ENCODE measurements at regions not wholly inside any gene's neighbourhood (a gene's known extent, or its start where the extent isn't known, plus 50 kb on each side); places are given as distances from the start of the nearest gene placed in this dataset.
"Not testable (repeated sequence)": the region's sequence is repeated elsewhere in the genome, so short reads cannot be mapped to it uniquely, and the experiment has no call there.

DNA sequence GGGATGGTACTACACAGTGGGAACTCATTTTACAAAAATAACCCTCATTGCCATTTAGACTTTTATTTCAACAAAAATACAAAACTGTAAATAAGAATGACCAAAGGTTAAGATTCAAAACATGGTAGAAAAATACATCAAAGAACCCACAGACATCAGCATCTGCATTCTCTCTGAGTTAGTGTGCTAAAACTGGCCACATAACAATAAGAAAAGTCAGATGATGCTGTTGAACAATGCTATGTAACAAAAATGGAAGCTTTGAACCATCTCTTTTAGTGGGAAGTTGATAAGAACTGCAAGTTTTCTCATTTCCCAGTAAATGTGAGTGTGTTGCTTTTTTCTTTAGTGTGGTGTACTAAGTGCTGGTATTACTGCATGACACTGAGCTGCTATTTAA lies 888.4 kb upstream of the EPHA5 start:
- Histone ChIP-seq H3K36me3 (no peaks in the 10 kb centered on the region), H3K9me3 (no peaks in the 10 kb centered on the region), H3K27ac (no peak overlapping the region), H3K4me3 (no peak overlapping the region), H3K4me1 (no peaks in the 10 kb centered on the region), H3K27me3 (no peaks in the 10 kb centered on the region)
- TF ChIP-seq POLR2A (IDR thresholded peaks at IDR 0.05) (no peak), POLR2AphosphoS5 (IDR thresholded peaks at IDR 0.05) (no peak), EP300 (IDR thresholded peaks at IDR 0.05) (no peak)
- TF ChIP-seq, protein P1, sequence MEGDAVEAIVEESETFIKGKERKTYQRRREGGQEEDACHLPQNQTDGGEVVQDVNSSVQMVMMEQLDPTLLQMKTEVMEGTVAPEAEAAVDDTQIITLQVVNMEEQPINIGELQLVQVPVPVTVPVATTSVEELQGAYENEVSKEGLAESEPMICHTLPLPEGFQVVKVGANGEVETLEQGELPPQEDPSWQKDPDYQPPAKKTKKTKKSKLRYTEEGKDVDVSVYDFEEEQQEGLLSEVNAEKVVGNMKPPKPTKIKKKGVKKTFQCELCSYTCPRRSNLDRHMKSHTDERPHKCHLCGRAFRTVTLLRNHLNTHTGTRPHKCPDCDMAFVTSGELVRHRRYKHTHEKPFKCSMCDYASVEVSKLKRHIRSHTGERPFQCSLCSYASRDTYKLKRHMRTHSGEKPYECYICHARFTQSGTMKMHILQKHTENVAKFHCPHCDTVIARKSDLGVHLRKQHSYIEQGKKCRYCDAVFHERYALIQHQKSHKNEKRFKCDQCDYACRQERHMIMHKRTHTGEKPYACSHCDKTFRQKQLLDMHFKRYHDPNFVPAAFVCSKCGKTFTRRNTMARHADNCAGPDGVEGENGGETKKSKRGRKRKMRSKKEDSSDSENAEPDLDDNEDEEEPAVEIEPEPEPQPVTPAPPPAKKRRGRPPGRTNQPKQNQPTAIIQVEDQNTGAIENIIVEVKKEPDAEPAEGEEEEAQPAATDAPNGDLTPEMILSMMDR (IDR thresholded peaks at IDR 0.05) = no peak
- intact Hi-C loops (cut with DNase I) = no loop called here
- DNase-seq = no peak

DNA sequence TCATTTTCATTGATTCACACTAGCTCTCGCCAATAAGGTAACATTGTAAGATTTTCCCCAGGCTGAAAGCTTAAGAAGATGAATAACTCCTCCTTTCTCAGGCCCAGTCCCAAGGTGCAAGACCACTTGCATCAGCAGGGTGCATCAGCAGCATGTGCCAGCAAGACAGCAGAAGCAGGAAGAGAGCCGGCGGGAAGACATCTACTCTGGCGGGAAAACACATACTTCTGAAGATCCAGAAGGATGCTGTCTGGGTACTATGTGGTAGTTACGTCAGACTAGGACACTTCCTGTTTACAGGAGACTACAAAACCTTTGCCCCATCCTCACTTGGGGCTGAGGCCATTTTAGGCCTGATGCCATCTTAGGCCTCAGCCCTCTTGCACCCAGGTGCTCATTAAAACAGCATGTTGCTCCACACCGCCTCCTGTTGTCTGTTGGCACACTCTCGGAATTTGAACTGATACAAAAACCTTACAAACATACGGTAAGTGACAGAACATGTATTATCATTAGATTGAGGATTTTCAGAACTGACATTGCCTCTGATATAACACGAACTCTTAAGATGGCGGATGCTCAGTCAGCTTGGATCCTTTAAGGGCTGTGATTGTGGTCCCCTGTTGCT lies 886.5 kb upstream of the EPHA5 start:
- no peaks in the 10 kb centered on the region for H3K27me3 ChIP-seq
- WGBS, 2 donors = 83 to 85% methylated on average over 10 of the region's 10 CpGs
- H3K27ac ChIP-seq = no peak overlapping the region
- TF ChIP-seq, protein P1 (IDR thresholded peaks at IDR 0.05) = no peak
- TF ChIP-seq EP300 (IDR thresholded peaks at IDR 0.05) = no peak
- H3K4me1 ChIP-seq = no peaks in the 10 kb centered on the region
- peaks cover 0 to 1% (median 0%) of the 10 kb centered on the region in 4 donors for H3K9me3 ChIP-seq
- intact Hi-C loops (cut with DNase I) = no loop called here
- no peaks in the 10 kb centered on the region for H3K36me3 ChIP-seq
- no peak overlapping the region for H3K4me3 ChIP-seq
- DNase-seq = no peak

DNA sequence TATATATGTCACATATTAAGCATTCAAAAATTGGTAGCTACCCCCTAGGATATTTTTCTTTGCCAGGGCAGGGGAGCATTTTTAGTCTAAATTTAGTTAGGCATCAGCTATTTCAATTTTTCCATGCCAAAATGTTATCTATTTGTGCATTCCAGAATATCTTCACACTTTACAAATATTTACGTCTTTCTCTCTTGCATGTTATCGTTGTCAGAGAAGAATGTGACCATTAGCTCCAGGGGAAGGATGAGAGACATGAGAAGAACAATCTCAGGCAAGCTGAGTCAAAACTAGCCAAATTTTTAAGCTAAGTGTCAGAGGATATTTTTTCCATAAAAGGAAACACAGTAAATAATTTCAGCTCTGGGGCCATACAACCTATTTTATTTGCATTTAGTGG lies 885.0 kb upstream of the EPHA5 start:
- intact Hi-C loops (cut with DNase I) = no loop called here
- TF ChIP-seq POLR2AphosphoS5 (IDR thresholded peaks at IDR 0.05) (no peak), POLR2A (IDR thresholded peaks at IDR 0.05) (no peak), EP300 (IDR thresholded peaks at IDR 0.05) (no peak)
- TF ChIP-seq, protein P1 (IDR thresholded peaks at IDR 0.05) = no peak
- Histone ChIP-seq H3K27ac (no peak overlapping the region), H3K27me3 (no peaks in the 10 kb centered on the region), H3K36me3 (no peaks in the 10 kb centered on the region), H3K4me1 (no peaks in the 10 kb centered on the region), H3K9me3 (peaks cover 0 to 2% (median 0%) of the 10 kb centered on the region in 4 donors), H3K4me3 (no peak overlapping the region)
- 73 to 76% methylated on average over 2 of the region's 2 CpGs for WGBS, 2 donors
- no peak for DNase-seq

DNA sequence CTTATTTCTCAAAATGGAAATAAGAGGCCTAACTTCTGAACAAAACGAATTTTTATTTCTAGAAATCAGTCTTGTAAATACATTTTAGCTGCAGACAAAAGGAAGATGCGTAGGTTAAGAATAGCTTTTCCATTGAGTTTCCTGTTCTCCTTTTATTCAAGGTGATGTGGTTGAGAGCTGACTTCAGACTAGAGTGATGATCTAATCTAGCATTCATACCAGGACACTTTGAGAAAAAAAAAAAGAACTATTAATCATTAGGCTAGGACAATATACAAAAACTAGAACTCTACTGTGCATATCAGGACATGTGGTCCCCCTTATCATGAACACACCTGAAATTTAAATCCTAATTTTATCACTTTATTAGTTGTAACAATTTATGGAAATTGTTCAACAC lies 884.5 kb upstream of the EPHA5 start:
- no peaks in the 10 kb centered on the region for H3K36me3 ChIP-seq
- no peak overlapping the region for H3K27ac ChIP-seq
- WGBS, 2 donors = 50 to 58% methylated on average over 2 of the region's 2 CpGs
- H3K27me3 ChIP-seq = no peaks in the 10 kb centered on the region
- intact Hi-C loops (cut with DNase I) = no loop called here
- DNase-seq = no peak
- TF ChIP-seq EP300 (IDR thresholded peaks at IDR 0.05) (no peak), POLR2AphosphoS5 (IDR thresholded peaks at IDR 0.05) (no peak)
- TF ChIP-seq, protein P1 (IDR thresholded peaks at IDR 0.05) = no peak
- H3K4me1 ChIP-seq = no peaks in the 10 kb centered on the region
- H3K4me3 ChIP-seq = no peak overlapping the region
- H3K9me3 ChIP-seq = peaks cover 0 to 2% (median 0%) of the 10 kb centered on the region in 4 donors

DNA sequence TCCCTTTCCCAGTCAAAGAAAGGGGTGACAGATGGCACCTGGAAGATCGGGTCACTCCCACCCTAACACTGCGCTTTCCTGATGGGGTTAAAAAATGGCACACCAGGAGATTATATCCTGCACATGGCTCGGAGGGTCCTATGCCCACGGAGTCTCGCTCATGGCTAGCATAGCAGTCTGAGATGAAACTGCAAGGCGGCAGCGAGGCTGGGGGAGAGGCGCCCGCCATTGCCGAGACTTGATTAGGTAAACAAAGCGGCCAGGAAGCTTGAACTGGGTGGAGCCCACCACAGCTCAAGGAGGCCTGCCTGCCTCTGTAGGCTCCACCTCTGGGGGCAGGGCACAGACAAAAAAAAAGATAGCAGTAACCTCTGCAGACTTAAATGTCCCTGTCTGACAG lies 875.0 kb upstream of the EPHA5 start:
- H3K4me1 ChIP-seq; H3K27ac ChIP-seq; DNase-seq; H3K4me3 ChIP-seq; H3K27me3 ChIP-seq; H3K36me3 ChIP-seq; intact Hi-C loops (cut with DNase I); H3K9me3 ChIP-seq: not testable (repeated sequence)
- 95% methylated on average over 11 of the region's 11 CpGs for WGBS, 2 donors
